Keratinocyte (primary cell): ENCODE measurements at regions not wholly inside any gene's neighbourhood (a gene's known extent, or its start where the extent isn't known, plus 50 kb on each side); places are given as distances from the start of the nearest gene placed in this dataset.

Experiments used
- DNase-seq: peaks from one replicate; pipeline ENCODE4 v3.0.0-alpha.2; 2011; ENCODE audit warnings: low read depth, missing footprints, low spot score
- FAIRE-seq: peaks from 2 replicates; lab custom pipeline; 2011; peaks lifted over from hg19 to GRCh38; lab: Jason Lieb, UNC
- H2AFZ ChIP-seq: 2 replicates; pipeline ENCODE4 v1.6.0; 2012; ENCODE audit warnings: low read length, control low read depth, inconsistent platforms; ENCODE audit not compliant: control insufficient read depth
- H3K27ac ChIP-seq: 2 replicates; pipeline ENCODE4 v1.5.1; 2011; ENCODE audit warnings: low read length; ENCODE audit not compliant: control insufficient read depth, insufficient read depth
- H3K27me3 ChIP-seq: 3 replicates; pipeline ENCODE4 v1.6.0; 2011; ENCODE audit warnings: low read length; ENCODE audit not compliant: control insufficient read depth, insufficient read depth; ENCODE audit errors: extremely low read depth
- H3K36me3 ChIP-seq, 2 experiments: 2 replicates in 1 of 2; 3 replicates in 1 of 2; pipeline ENCODE4 v1.5.1; 2011; ENCODE audit warnings: low read length in 2 of 2, mild to moderate bottlenecking in 1 of 2; ENCODE audit not compliant: control insufficient read depth in 2 of 2, insufficient read depth in 2 of 2; ENCODE audit errors: extremely low read depth in 1 of 2
- H3K4me1 ChIP-seq: 3 replicates; pipeline ENCODE4 v1.5.1; 2011; ENCODE audit warnings: low read length; ENCODE audit not compliant: control insufficient read depth, insufficient read depth; ENCODE audit errors: extremely low read depth
- H3K4me2 ChIP-seq: 3 replicates; pipeline ENCODE4 v1.6.0; 2011; ENCODE audit warnings: low read depth, low read length; ENCODE audit not compliant: control insufficient read depth, insufficient read depth; ENCODE audit errors: extremely low read depth
- H3K4me3 ChIP-seq, 3 experiments: fragments of 200-600 bp in 1 of 3; sonication (generic) in 1 of 3; 2 replicates in 2 of 3; 3 replicates in 1 of 3; pipeline ENCODE4 v1.5.1; 2011 to 2016; ENCODE audit warnings: low read length in 3 of 3, mild to moderate bottlenecking in 3 of 3, control low read depth in 2 of 3, inconsistent platforms in 1 of 3, low read depth in 1 of 3, mixed read lengths in 1 of 3, mixed run types in 1 of 3, moderate library complexity in 1 of 3; ENCODE audit not compliant: control insufficient read depth in 2 of 3, insufficient read depth in 2 of 3; ENCODE audit errors: extremely low read depth in 1 of 3
- H3K79me2 ChIP-seq: 2 replicates; pipeline ENCODE4 v1.6.0; 2012; ENCODE audit warnings: low read length; ENCODE audit not compliant: control insufficient read depth, insufficient read depth
- H3K9ac ChIP-seq: 3 replicates; pipeline ENCODE4 v1.6.0; 2011; ENCODE audit warnings: low read length; ENCODE audit not compliant: control insufficient read depth, insufficient read depth; ENCODE audit errors: extremely low read depth
- H3K9me1 ChIP-seq: 3 replicates; pipeline ENCODE4 v1.6.0; 2011; ENCODE audit warnings: low read length; ENCODE audit not compliant: control insufficient read depth, insufficient read depth; ENCODE audit errors: extremely low read depth
- H3K9me3 ChIP-seq: 2 replicates; pipeline ENCODE4 v1.5.1; 2012; ENCODE audit warnings: low read depth, low read length; ENCODE audit not compliant: control insufficient read depth
- H4K20me1 ChIP-seq: 3 replicates; pipeline ENCODE4 v1.6.0; 2011; ENCODE audit warnings: low read length; ENCODE audit not compliant: control insufficient read depth, insufficient read depth; ENCODE audit errors: extremely low read depth
- CTCF ChIP-seq, 3 experiments: IDR thresholded peaks in 1 of 3; conservative IDR thresholded peaks in 1 of 3; optimal IDR thresholded peaks in 1 of 3; 2 replicates in 2 of 3; 3 replicates in 1 of 3; pipeline versions ENCODE3 to v1.5.1; 2011; ENCODE audit warnings: low read length in 3 of 3, mild to moderate bottlenecking in 3 of 3, moderate library complexity in 2 of 3, control low read depth in 1 of 3, inconsistent platforms in 1 of 3; ENCODE audit not compliant: insufficient read depth in 2 of 3; ENCODE audit errors: extremely low read depth in 1 of 3
- EZH2 ChIP-seq: IDR thresholded peaks from one replicate; pipeline ENCODE4 v1.6.1; 2012; ENCODE audit warnings: inconsistent platforms, mild to moderate bottlenecking, low read length, moderate library complexity
- dilution Hi-C: fragments of 300-500 bp; cut with MboI; formaldehyde crosslinking; loops from one replicate; pipeline ENCODE4 v1.7.0; 2020; ENCODE audit warnings: low sequenced_read_pairs; ENCODE audit not compliant: extremely low pct_ligation_motif_present

- H3K4me2 ChIP-seq: no peak overlapping the region
- H3K36me3 ChIP-seq: no peaks in the 10 kb centered on the region
- no peaks in the 10 kb centered on the region for H4K20me1 ChIP-seq
- no peaks in the 10 kb centered on the region for H3K9me1 ChIP-seq
- dilution Hi-C loops: no loop called here
- H3K4me3 ChIP-seq: no peak overlapping the region
- no peak for DNase-seq
- H3K9me3 ChIP-seq: no peaks in the 10 kb centered on the region
- H3K9ac ChIP-seq: no peak overlapping the region
- no peak overlapping the region for H2AFZ ChIP-seq
- no peaks in the 10 kb centered on the region for H3K79me2 ChIP-seq
- FAIRE-seq: no peak
- TF ChIP-seq CTCF (optimal IDR thresholded peaks at IDR 0.05 in 1 of 3, IDR thresholded peaks at IDR 0.05 in 1 of 3, conservative IDR thresholded peaks at IDR 0.05 in 1 of 3; ENCODE audit: extremely low read depth in 1 of 3, insufficient read depth in 2 of 3, low read length in 3 of 3): no peak
- TF ChIP-seq EZH2: no peak
- H3K4me1 ChIP-seq: no peaks in the 10 kb centered on the region
- H3K27me3 ChIP-seq: peaks cover 3% of the 10 kb centered on the region
- no peak overlapping the region for H3K27ac ChIP-seq
Measured at GRCh38 chr2:157948856-157949255, 72.7 kb upstream of the ACVR1 start.

GRCh38 chr2:157946919-157947557, 70.9 kb upstream of the ACVR1 start:
- Histone ChIP-seq H3K79me2 (no peaks in the 10 kb centered on the region), H3K4me1 (no peaks in the 10 kb centered on the region), H3K9ac (no peak overlapping the region), H3K9me1 (no peaks in the 10 kb centered on the region), H3K36me3 (no peaks in the 10 kb centered on the region), H4K20me1 (no peaks in the 10 kb centered on the region), H3K27me3 (no peaks in the 10 kb centered on the region), H3K27ac (no peak overlapping the region), H3K4me2 (no peak overlapping the region), H3K9me3 (no peaks in the 10 kb centered on the region), H3K4me3 (no peak overlapping the region), H2AFZ (no peak overlapping the region)
- dilution Hi-C loops: no loop called here
- FAIRE-seq (no peak), DNase-seq (no peak)
- no peak for TF ChIP-seq CTCF (optimal IDR thresholded peaks at IDR 0.05 in 1 of 3, IDR thresholded peaks at IDR 0.05 in 1 of 3, conservative IDR thresholded peaks at IDR 0.05 in 1 of 3; ENCODE audit: extremely low read depth in 1 of 3, insufficient read depth in 2 of 3, low read length in 3 of 3)
- no peak for TF ChIP-seq EZH2
